ENCODE measurements at regions not wholly inside any gene's neighbourhood (a gene's known extent, or its start where the extent isn't known, plus 50 kb on each side); places are given as distances from the start of the nearest gene placed in this dataset.

DNA sequence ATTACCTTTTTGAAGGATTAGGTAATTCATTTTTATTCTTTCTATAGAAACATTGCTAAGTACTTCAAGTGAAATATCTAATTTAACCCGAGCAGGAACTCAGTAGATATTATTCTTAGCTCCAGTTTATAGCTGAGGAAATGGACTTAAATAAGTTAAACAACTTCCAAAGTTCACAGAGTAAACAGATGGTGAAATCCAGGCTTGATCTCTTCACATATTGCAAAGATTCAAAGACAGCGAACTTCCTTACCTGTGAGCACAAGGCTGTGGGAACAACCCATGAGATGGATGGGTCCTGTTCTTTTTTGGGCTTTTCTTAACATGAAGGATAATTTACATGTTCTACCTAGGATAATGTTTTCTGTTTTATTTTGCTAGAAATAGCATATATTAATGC, 439.0 kb downstream of the IRS1 start (continued):
- TF ChIP-seq, protein P1, sequence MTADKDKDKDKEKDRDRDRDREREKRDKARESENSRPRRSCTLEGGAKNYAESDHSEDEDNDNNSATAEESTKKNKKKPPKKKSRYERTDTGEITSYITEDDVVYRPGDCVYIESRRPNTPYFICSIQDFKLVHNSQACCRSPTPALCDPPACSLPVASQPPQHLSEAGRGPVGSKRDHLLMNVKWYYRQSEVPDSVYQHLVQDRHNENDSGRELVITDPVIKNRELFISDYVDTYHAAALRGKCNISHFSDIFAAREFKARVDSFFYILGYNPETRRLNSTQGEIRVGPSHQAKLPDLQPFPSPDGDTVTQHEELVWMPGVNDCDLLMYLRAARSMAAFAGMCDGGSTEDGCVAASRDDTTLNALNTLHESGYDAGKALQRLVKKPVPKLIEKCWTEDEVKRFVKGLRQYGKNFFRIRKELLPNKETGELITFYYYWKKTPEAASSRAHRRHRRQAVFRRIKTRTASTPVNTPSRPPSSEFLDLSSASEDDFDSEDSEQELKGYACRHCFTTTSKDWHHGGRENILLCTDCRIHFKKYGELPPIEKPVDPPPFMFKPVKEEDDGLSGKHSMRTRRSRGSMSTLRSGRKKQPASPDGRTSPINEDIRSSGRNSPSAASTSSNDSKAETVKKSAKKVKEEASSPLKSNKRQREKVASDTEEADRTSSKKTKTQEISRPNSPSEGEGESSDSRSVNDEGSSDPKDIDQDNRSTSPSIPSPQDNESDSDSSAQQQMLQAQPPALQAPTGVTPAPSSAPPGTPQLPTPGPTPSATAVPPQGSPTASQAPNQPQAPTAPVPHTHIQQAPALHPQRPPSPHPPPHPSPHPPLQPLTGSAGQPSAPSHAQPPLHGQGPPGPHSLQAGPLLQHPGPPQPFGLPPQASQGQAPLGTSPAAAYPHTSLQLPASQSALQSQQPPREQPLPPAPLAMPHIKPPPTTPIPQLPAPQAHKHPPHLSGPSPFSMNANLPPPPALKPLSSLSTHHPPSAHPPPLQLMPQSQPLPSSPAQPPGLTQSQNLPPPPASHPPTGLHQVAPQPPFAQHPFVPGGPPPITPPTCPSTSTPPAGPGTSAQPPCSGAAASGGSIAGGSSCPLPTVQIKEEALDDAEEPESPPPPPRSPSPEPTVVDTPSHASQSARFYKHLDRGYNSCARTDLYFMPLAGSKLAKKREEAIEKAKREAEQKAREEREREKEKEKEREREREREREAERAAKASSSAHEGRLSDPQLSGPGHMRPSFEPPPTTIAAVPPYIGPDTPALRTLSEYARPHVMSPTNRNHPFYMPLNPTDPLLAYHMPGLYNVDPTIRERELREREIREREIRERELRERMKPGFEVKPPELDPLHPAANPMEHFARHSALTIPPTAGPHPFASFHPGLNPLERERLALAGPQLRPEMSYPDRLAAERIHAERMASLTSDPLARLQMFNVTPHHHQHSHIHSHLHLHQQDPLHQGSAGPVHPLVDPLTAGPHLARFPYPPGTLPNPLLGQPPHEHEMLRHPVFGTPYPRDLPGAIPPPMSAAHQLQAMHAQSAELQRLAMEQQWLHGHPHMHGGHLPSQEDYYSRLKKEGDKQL (CRISPR knock-in tag; IDR thresholded peaks at IDR 0.05; ENCODE audit: low read depth), result no peak
- TF ChIP-seq KAT2B (IDR thresholded peaks at IDR 0.05; ENCODE audit: borderline replicate concordance, low read depth, low read length) (no peak), ZC3H13 (CRISPR knock-in tag; IDR thresholded peaks at IDR 0.05) (no peak), ONECUT2 (CRISPR knock-in tag; IDR thresholded peaks at IDR 0.05) (no peak), ZNF660 (CRISPR knock-in tag; IDR thresholded peaks at IDR 0.05; ENCODE audit: borderline replicate concordance, low read depth) (no peak), FOXA3 (CRISPR knock-in tag; IDR thresholded peaks at IDR 0.05) (peak; percentile 67; the same call in 1 of the 2 replicates), IRF2 (CRISPR knock-in tag; IDR thresholded peaks at IDR 0.05) (no peak), LCORL (IDR thresholded peaks at IDR 0.05) (no peak), LCORL (CRISPR knock-in tag; IDR thresholded peaks at IDR 0.05) (no peak), NR2C2 (CRISPR knock-in tag; IDR thresholded peaks at IDR 0.05; ENCODE audit: borderline replicate concordance) (no peak), ZNF614 (CRISPR knock-in tag; IDR thresholded peaks at IDR 0.05; ENCODE audit: borderline replicate concordance) (peak; percentile 100), MATR3 (CRISPR knock-in tag; IDR thresholded peaks at IDR 0.05) (no peak), ZNF20 (CRISPR knock-in tag; IDR thresholded peaks at IDR 0.05) (no peak), NCOA1 (CRISPR knock-in tag; IDR thresholded peaks at IDR 0.05) (no peak), ZNF703 (CRISPR knock-in tag; IDR thresholded peaks at IDR 0.05; ENCODE audit: borderline replicate concordance) (no peak)
- TF ChIP-seq, protein P2, sequence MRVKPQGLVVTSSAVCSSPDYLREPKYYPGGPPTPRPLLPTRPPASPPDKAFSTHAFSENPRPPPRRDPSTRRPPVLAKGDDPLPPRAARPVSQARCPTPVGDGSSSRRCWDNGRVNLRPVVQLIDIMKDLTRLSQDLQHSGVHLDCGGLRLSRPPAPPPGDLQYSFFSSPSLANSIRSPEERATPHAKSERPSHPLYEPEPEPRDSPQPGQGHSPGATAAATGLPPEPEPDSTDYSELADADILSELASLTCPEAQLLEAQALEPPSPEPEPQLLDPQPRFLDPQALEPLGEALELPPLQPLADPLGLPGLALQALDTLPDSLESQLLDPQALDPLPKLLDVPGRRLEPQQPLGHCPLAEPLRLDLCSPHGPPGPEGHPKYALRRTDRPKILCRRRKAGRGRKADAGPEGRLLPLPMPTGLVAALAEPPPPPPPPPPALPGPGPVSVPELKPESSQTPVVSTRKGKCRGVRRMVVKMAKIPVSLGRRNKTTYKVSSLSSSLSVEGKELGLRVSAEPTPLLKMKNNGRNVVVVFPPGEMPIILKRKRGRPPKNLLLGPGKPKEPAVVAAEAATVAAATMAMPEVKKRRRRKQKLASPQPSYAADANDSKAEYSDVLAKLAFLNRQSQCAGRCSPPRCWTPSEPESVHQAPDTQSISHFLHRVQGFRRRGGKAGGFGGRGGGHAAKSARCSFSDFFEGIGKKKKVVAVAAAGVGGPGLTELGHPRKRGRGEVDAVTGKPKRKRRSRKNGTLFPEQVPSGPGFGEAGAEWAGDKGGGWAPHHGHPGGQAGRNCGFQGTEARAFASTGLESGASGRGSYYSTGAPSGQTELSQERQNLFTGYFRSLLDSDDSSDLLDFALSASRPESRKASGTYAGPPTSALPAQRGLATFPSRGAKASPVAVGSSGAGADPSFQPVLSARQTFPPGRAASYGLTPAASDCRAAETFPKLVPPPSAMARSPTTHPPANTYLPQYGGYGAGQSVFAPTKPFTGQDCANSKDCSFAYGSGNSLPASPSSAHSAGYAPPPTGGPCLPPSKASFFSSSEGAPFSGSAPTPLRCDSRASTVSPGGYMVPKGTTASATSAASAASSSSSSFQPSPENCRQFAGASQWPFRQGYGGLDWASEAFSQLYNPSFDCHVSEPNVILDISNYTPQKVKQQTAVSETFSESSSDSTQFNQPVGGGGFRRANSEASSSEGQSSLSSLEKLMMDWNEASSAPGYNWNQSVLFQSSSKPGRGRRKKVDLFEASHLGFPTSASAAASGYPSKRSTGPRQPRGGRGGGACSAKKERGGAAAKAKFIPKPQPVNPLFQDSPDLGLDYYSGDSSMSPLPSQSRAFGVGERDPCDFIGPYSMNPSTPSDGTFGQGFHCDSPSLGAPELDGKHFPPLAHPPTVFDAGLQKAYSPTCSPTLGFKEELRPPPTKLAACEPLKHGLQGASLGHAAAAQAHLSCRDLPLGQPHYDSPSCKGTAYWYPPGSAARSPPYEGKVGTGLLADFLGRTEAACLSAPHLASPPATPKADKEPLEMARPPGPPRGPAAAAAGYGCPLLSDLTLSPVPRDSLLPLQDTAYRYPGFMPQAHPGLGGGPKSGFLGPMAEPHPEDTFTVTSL (CRISPR knock-in tag; IDR thresholded peaks at IDR 0.05; ENCODE audit: borderline replicate concordance), result peak; percentile 61; the same call in 1 of the 2 replicates
- TF ChIP-seq, protein P3, sequence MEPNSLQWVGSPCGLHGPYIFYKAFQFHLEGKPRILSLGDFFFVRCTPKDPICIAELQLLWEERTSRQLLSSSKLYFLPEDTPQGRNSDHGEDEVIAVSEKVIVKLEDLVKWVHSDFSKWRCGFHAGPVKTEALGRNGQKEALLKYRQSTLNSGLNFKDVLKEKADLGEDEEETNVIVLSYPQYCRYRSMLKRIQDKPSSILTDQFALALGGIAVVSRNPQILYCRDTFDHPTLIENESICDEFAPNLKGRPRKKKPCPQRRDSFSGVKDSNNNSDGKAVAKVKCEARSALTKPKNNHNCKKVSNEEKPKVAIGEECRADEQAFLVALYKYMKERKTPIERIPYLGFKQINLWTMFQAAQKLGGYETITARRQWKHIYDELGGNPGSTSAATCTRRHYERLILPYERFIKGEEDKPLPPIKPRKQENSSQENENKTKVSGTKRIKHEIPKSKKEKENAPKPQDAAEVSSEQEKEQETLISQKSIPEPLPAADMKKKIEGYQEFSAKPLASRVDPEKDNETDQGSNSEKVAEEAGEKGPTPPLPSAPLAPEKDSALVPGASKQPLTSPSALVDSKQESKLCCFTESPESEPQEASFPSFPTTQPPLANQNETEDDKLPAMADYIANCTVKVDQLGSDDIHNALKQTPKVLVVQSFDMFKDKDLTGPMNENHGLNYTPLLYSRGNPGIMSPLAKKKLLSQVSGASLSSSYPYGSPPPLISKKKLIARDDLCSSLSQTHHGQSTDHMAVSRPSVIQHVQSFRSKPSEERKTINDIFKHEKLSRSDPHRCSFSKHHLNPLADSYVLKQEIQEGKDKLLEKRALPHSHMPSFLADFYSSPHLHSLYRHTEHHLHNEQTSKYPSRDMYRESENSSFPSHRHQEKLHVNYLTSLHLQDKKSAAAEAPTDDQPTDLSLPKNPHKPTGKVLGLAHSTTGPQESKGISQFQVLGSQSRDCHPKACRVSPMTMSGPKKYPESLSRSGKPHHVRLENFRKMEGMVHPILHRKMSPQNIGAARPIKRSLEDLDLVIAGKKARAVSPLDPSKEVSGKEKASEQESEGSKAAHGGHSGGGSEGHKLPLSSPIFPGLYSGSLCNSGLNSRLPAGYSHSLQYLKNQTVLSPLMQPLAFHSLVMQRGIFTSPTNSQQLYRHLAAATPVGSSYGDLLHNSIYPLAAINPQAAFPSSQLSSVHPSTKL (CRISPR knock-in tag; IDR thresholded peaks at IDR 0.05), result peak; percentile 66
